ENCODE measurements at regions not wholly inside any gene's neighbourhood (a gene's known extent, or its start where the extent isn't known, plus 50 kb on each side); places are given as distances from the start of the nearest gene placed in this dataset.

- Histone ChIP-seq H3K9me3 (ENCODE audit: low read length) (no peaks in the 10 kb centered on the region), H3K27ac (ENCODE audit: low read length) (no peak overlapping the region), H3K27me3 (ENCODE audit: low read length) (no peaks in the 10 kb centered on the region), H3K9ac (ENCODE audit: low read length) (no peak overlapping the region), H3K36me3 (ENCODE audit: low read depth, low read length) (no peaks in the 10 kb centered on the region), H3K79me2 (ENCODE audit: low read length) (no peaks in the 10 kb centered on the region), H3F3A (ENCODE audit: low read length, unreplicated experiment) (no peaks in the 10 kb centered on the region), H3K9me2 (replicated peaks; ENCODE audit: low read length) (no peaks in the 10 kb centered on the region), H3K4me1 (ENCODE audit: insufficient read depth, low read length) (peaks cover 16% of the 10 kb centered on the region), H3K4me3 (ENCODE audit: low read length) (no peak overlapping the region), H2AFZ (ENCODE audit: low read length) (peak overlapping the region; percentile 44; the same call in 1 of the 2 replicates), H4K20me1 (ENCODE audit: low read length) (no peaks in the 10 kb centered on the region), H3K4me2 (ENCODE audit: low read length) (no peak overlapping the region)
- intact Hi-C loops (cut with micrococcal nuclease), result no loop called here
- TF ChIP-seq EZH2phosphoT487 (IDR thresholded peaks at IDR 0.05; ENCODE audit: borderline replicate concordance, low read length), result no peak
- TF ChIP-seq, protein P1, sequence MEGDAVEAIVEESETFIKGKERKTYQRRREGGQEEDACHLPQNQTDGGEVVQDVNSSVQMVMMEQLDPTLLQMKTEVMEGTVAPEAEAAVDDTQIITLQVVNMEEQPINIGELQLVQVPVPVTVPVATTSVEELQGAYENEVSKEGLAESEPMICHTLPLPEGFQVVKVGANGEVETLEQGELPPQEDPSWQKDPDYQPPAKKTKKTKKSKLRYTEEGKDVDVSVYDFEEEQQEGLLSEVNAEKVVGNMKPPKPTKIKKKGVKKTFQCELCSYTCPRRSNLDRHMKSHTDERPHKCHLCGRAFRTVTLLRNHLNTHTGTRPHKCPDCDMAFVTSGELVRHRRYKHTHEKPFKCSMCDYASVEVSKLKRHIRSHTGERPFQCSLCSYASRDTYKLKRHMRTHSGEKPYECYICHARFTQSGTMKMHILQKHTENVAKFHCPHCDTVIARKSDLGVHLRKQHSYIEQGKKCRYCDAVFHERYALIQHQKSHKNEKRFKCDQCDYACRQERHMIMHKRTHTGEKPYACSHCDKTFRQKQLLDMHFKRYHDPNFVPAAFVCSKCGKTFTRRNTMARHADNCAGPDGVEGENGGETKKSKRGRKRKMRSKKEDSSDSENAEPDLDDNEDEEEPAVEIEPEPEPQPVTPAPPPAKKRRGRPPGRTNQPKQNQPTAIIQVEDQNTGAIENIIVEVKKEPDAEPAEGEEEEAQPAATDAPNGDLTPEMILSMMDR (conservative IDR thresholded peaks at IDR 0.05; ENCODE audit: low read depth, low read length), result no peak
- TF ChIP-seq EZH2 (IDR thresholded peaks at IDR 0.05; ENCODE audit: low read length, unreplicated experiment), result no peak
- no peak for DNase-seq
- no TSS peak for BruUV-seq (replicated peaks)
- ChIA-PET POLR2A (ENCODE audit: unreplicated experiment) (no interaction called here), CTCF (interaction anchor here (0.6 to 1.4 kb wide), 2 partner anchors 41 to 50 kb away, joined by 3 to 4 read pairs; no protein-coding TSS in a partner anchor)
- no peak for ATAC-seq
Measured at GRCh38 chr5:39598661-39599248, 174.0 kb upstream of the DAB2 start.

DNA sequence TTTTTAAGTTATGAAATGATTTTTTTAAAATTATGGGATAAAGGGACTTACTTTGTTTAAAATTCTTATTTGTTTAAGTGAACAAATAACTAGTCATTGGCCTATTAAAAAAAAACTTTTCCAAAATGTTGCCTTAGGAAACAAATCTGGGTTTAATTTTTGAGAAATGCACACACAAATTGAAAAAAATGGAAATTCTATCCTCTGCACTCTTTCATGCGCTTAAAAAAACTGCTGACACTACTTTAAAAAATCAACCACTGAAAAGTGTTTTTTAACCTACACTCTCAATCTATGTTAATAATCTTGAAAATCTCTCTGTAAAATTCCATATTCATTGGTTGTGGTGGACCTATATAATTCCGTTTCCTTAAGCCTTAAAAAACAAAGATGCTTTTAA, 163.4 kb upstream of the DAB2 start:
- H3K27me3 ChIP-seq (ENCODE audit: low read length), result no peaks in the 10 kb centered on the region
- no peaks in the 10 kb centered on the region for H3K79me2 ChIP-seq (ENCODE audit: low read length)
- H2AFZ ChIP-seq (ENCODE audit: low read length), result no peak overlapping the region
- H3K4me2 ChIP-seq (ENCODE audit: low read length), result peak overlapping the region; percentile 26
- CTCF ChIA-PET, result no interaction called here
- H3K9ac ChIP-seq (ENCODE audit: low read length), result peak overlapping the region; percentile 12; the same call in 1 of the 2 replicates
- no peaks in the 10 kb centered on the region for H3K9me3 ChIP-seq (ENCODE audit: low read length)
- H3K4me3 ChIP-seq (ENCODE audit: low read length), result no peak overlapping the region
- H4K20me1 ChIP-seq (ENCODE audit: low read length), result no peaks in the 10 kb centered on the region
- H3K36me3 ChIP-seq (ENCODE audit: low read depth, low read length), result no peaks in the 10 kb centered on the region
- H3K27ac ChIP-seq (ENCODE audit: low read length), result peak overlapping the region; percentile 37
- POLR2A ChIA-PET (ENCODE audit: unreplicated experiment), result interaction anchor here (0.5 to 0.6 kb wide), 2 partner anchors 166 to 1374 kb away, joined by 3 to 4 read pairs; no protein-coding TSS in a partner anchor
- peaks cover 14% of the 10 kb centered on the region for H3K4me1 ChIP-seq (ENCODE audit: insufficient read depth, low read length)
- H3K9me2 ChIP-seq (replicated peaks; ENCODE audit: low read length), result no peaks in the 10 kb centered on the region
- DNase-seq, result peak; percentile 33
- BruUV-seq (replicated peaks), result no TSS peak
- intact Hi-C loops (cut with micrococcal nuclease), result no loop called here
- no peaks in the 10 kb centered on the region for H3F3A ChIP-seq (ENCODE audit: low read length, unreplicated experiment)
- TF ChIP-seq EZH2 (IDR thresholded peaks at IDR 0.05; ENCODE audit: low read length, unreplicated experiment), result no peak
- TF ChIP-seq, protein P1 (conservative IDR thresholded peaks at IDR 0.05; ENCODE audit: low read depth, low read length), result no peak
- no peak for TF ChIP-seq EZH2phosphoT487 (IDR thresholded peaks at IDR 0.05; ENCODE audit: borderline replicate concordance, low read length)
- ATAC-seq, result peak; percentile 77

- Histone ChIP-seq H3K4me1 (ENCODE audit: insufficient read depth, low read length) (peaks cover 14% of the 10 kb centered on the region), H3K9me2 (replicated peaks; ENCODE audit: low read length) (no peaks in the 10 kb centered on the region), H3K4me3 (ENCODE audit: low read length) (no peak overlapping the region), H3K4me2 (ENCODE audit: low read length) (no peak overlapping the region; the same call in 1 of the 2 replicates), H4K20me1 (ENCODE audit: low read length) (no peaks in the 10 kb centered on the region), H3K36me3 (ENCODE audit: low read depth, low read length) (no peaks in the 10 kb centered on the region), H3K9ac (ENCODE audit: low read length) (no peak overlapping the region), H3K9me3 (ENCODE audit: low read length) (no peaks in the 10 kb centered on the region), H3K27ac (ENCODE audit: low read length) (0 out of 2 replicates have a peak overlapping the region, but pooled peaks have one; percentile 37), H3K79me2 (ENCODE audit: low read length) (no peaks in the 10 kb centered on the region), H3K27me3 (ENCODE audit: low read length) (no peaks in the 10 kb centered on the region), H3F3A (ENCODE audit: low read length, unreplicated experiment) (no peaks in the 10 kb centered on the region), H2AFZ (ENCODE audit: low read length) (no peak overlapping the region)
- DNase-seq (no peak), ATAC-seq (peak; percentile 24; the same call in 1 of the 2 replicates)
- no TSS peak for BruUV-seq (replicated peaks)
- ChIA-PET CTCF (no interaction called here), POLR2A (ENCODE audit: unreplicated experiment) (interaction anchor here (0.5 to 0.6 kb wide), 2 partner anchors 165 to 1375 kb away, joined by 3 to 4 read pairs; no protein-coding TSS in a partner anchor)
- intact Hi-C loops (cut with micrococcal nuclease), result no loop called here
- TF ChIP-seq EZH2 (IDR thresholded peaks at IDR 0.05; ENCODE audit: low read length, unreplicated experiment), result no peak
- TF ChIP-seq, protein P1 (conservative IDR thresholded peaks at IDR 0.05; ENCODE audit: low read depth, low read length), result no peak
- TF ChIP-seq EZH2phosphoT487 (IDR thresholded peaks at IDR 0.05; ENCODE audit: borderline replicate concordance, low read length), result no peak
Measured at GRCh38 chr5:39587675-39588074, 162.9 kb upstream of the DAB2 start.
